ENCODE measurements at regions not wholly inside any gene's neighbourhood (a gene's known extent, or its start where the extent isn't known, plus 50 kb on each side); places are given as distances from the start of the nearest gene placed in this dataset.

- TF ChIP-seq, protein P1, sequence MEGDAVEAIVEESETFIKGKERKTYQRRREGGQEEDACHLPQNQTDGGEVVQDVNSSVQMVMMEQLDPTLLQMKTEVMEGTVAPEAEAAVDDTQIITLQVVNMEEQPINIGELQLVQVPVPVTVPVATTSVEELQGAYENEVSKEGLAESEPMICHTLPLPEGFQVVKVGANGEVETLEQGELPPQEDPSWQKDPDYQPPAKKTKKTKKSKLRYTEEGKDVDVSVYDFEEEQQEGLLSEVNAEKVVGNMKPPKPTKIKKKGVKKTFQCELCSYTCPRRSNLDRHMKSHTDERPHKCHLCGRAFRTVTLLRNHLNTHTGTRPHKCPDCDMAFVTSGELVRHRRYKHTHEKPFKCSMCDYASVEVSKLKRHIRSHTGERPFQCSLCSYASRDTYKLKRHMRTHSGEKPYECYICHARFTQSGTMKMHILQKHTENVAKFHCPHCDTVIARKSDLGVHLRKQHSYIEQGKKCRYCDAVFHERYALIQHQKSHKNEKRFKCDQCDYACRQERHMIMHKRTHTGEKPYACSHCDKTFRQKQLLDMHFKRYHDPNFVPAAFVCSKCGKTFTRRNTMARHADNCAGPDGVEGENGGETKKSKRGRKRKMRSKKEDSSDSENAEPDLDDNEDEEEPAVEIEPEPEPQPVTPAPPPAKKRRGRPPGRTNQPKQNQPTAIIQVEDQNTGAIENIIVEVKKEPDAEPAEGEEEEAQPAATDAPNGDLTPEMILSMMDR (IDR thresholded peaks at IDR 0.05): no peak
- no peak for TF ChIP-seq POLR2A (IDR thresholded peaks at IDR 0.05)
These were observed 248.3 kb upstream of the ANO5 start for GRCh38 chr11:21944577-21944976.

All from heart left ventricle (tissue), 13 donors.